A549 (cell line): ENCODE measurements at regions not wholly inside any gene's neighbourhood (a gene's known extent, or its start where the extent isn't known, plus 50 kb on each side); places are given as distances from the start of the nearest gene placed in this dataset.

Experiments used
- ATAC-seq, 2 experiments: fragments of 200-7000 bp in 1 of 2; fragments of >200 bp in 1 of 2; cut with Nextera tagmentation in 1 of 2; cut with Tn5 transposase in 1 of 2; 3 replicates each; pipeline versions ENCODE4 v1.8.0 to v1.9.1; 2018 to 2020; ENCODE audit warnings: mild to moderate bottlenecking in 1 of 2, moderate library complexity in 1 of 2
- CTCF ChIA-PET: fragments of 300-600 bp; sonication (Branson Sonifier 250); formaldehyde crosslinking; extraction: SDS; loops from one replicate; lab custom pipeline; 2021; ENCODE audit warnings: antibody characterized with exemption, inconsistent platforms; lab: Yijun Ruan, JAX
- POLR2A ChIA-PET: fragments of 350-600 bp; formaldehyde crosslinking; extraction: SDS; loops from one replicate; lab custom pipeline; 2021; ENCODE audit warnings: antibody characterized with exemption, inconsistent platforms; lab: Yijun Ruan, JAX
- DNase-seq, 2 experiments: peaks; one replicate each; pipeline versions ENCODE4 v3.0.0 to v3.0.0-alpha.2; 2011 to 2016; ENCODE audit warnings: low read depth in 1 of 2, low spot score in 1 of 2
- FAIRE-seq: peaks from 2 replicates; lab custom pipeline; 2011; peaks lifted over from hg19 to GRCh38; lab: Jason Lieb, UNC
- H3K27ac ChIP-seq, 2 experiments: fragments of >200 bp; sonication (Bioruptor Twin); formaldehyde crosslinking; 3 replicates each; pipeline ENCODE4 v1.5.1; 2016 to 2017
- H3K4me1 ChIP-seq: fragments of >200 bp; sonication (Bioruptor Twin); formaldehyde crosslinking; 3 replicates; pipeline ENCODE4 v1.6.1; 2016
- H3K4me2 ChIP-seq: fragments of >200 bp; sonication (Bioruptor Twin); formaldehyde crosslinking; 3 replicates; pipeline ENCODE4 v1.6.1; 2016
- H3K4me3 ChIP-seq: fragments of >200 bp; sonication (Bioruptor Twin); formaldehyde crosslinking; 3 replicates; pipeline ENCODE4 v1.5.1; 2016
- H3K9me3 ChIP-seq: fragments of >200 bp; sonication (Bioruptor Twin); formaldehyde crosslinking; 3 replicates; pipeline ENCODE4 v1.6.1; 2016
- CBX2 ChIP-seq: fragments of 200-600 bp; sonication (generic); IDR thresholded peaks from 2 replicates; pipeline ENCODE4 v1.6.1; 2016; ENCODE audit warnings: low read depth, mild to moderate bottlenecking, borderline replicate concordance
- CBX8 ChIP-seq: fragments of 200-600 bp; sonication (generic); IDR thresholded peaks from 2 replicates; pipeline ENCODE4 v1.6.1; 2016
- CEBPB ChIP-seq, 2 experiments: fragments of >200 bp in 1 of 2; sonication (Bioruptor Twin) in 1 of 2; formaldehyde crosslinking in 1 of 2; IDR thresholded peaks; 2 replicates each; pipeline ENCODE4 v1.6.1; 2012 to 2016
- CHD4 ChIP-seq: fragments of 200-600 bp; sonication (generic); IDR thresholded peaks from 2 replicates; pipeline ENCODE4 v1.6.1; 2016; ENCODE audit warnings: antibody characterized with exemption, mild to moderate bottlenecking, borderline replicate concordance
- E2F6 ChIP-seq: IDR thresholded peaks from 2 replicates; pipeline ENCODE4 v1.6.1; 2012; ENCODE audit warnings: low read depth, borderline replicate concordance
- EHF ChIP-seq: fragments of 250-450 bp; sonication (Bioruptor Pico); IDR thresholded peaks from 2 replicates; pipeline ENCODE4 v1.5.0; 2020; ENCODE audit warnings: mild to moderate bottlenecking
- EP300 ChIP-seq, 2 experiments: fragments of >200 bp; sonication (Bioruptor Twin); formaldehyde crosslinking; IDR thresholded peaks; 2 replicates in 1 of 2; 3 replicates in 1 of 2; pipeline ENCODE4 v1.6.1; 2016 to 2017
- FOSB ChIP-seq: fragments of 250-450 bp; sonication (Bioruptor Pico); IDR thresholded peaks from 2 replicates; pipeline ENCODE4 v1.5.0; 2020; ENCODE audit warnings: mild to moderate bottlenecking, moderate library complexity
- FOXS1 ChIP-seq: fragments of 250-450 bp; sonication (Bioruptor Pico); IDR thresholded peaks from 2 replicates; pipeline ENCODE4 v1.5.0; 2020; ENCODE audit warnings: mild to moderate bottlenecking, moderate library complexity
- HDAC2 ChIP-seq: fragments of 200-600 bp; sonication (generic); IDR thresholded peaks from 2 replicates; pipeline ENCODE4 v1.6.1; 2016
- HEYL ChIP-seq: fragments of 250-450 bp; sonication (Bioruptor Pico); IDR thresholded peaks from 2 replicates; pipeline ENCODE4 v1.8.0; 2021; ENCODE audit warnings: mild to moderate bottlenecking, moderate library complexity
- HOXB13 ChIP-seq: fragments of 250-450 bp; sonication (Bioruptor Pico); IDR thresholded peaks from 2 replicates; pipeline ENCODE4 v1.5.0; 2020; ENCODE audit warnings: low read depth, mild to moderate bottlenecking, moderate library complexity
- JUN ChIP-seq, 2 experiments: fragments of >200 bp; sonication (Bioruptor Twin); formaldehyde crosslinking; IDR thresholded peaks; 2 replicates in 1 of 2; 3 replicates in 1 of 2; pipeline ENCODE4 v1.6.1; 2016 to 2017
- JUNB ChIP-seq: fragments of >200 bp; sonication (Bioruptor Twin); formaldehyde crosslinking; IDR thresholded peaks from 2 replicates; pipeline ENCODE4 v1.6.1; 2016
- KDM1A ChIP-seq: fragments of 200-600 bp; sonication (generic); IDR thresholded peaks from 2 replicates; pipeline ENCODE4 v1.6.1; 2016; ENCODE audit warnings: low read depth, mild to moderate bottlenecking
- MAZ ChIP-seq: fragments of 150-350 bp; IDR thresholded peaks from 2 replicates; pipeline ENCODE4 v1.6.1; 2014; ENCODE audit warnings: antibody characterized with exemption, low read depth, low read length, borderline replicate concordance
- MYC ChIP-seq: IDR thresholded peaks from 2 replicates; pipeline ENCODE4 v1.6.1; 2012; ENCODE audit warnings: mild to moderate bottlenecking, inconsistent platforms, low read length, improper control_type of control experiment, borderline replicate concordance
- NFE2L2 ChIP-seq: fragments of 150-350 bp; conservative IDR thresholded peaks from 2 replicates; pipeline ENCODE4 v1.6.1; 2014; ENCODE audit warnings: low read length
- NPAS2 ChIP-seq: fragments of 250-450 bp; sonication (Bioruptor Pico); IDR thresholded peaks from 2 replicates; pipeline ENCODE4 v1.8.0; 2022; ENCODE audit warnings: mild to moderate bottlenecking, moderate library complexity, borderline replicate concordance
- PHF8 ChIP-seq: fragments of 200-600 bp; sonication (generic); IDR thresholded peaks from 2 replicates; pipeline ENCODE4 v1.6.1; 2016; ENCODE audit warnings: low read depth, mild to moderate bottlenecking, antibody characterized with exemption, moderate library complexity, borderline replicate concordance
- RARB ChIP-seq: fragments of 250-450 bp; sonication (Bioruptor Pico); IDR thresholded peaks from 2 replicates; pipeline ENCODE4 v1.8.0; 2021; ENCODE audit warnings: mild to moderate bottlenecking, moderate library complexity
- SMC3 ChIP-seq: fragments of >200 bp; sonication (Bioruptor Twin); formaldehyde crosslinking; IDR thresholded peaks from 3 replicates; pipeline ENCODE4 v1.6.1; 2018; ENCODE audit warnings: inconsistent platforms
- SREBF2 ChIP-seq: fragments of 450-650 bp; IDR thresholded peaks from 2 replicates; pipeline ENCODE4 v1.6.1; 2014; ENCODE audit warnings: mild to moderate bottlenecking, moderate library complexity
- TFCP2L1 ChIP-seq: fragments of 250-450 bp; sonication (Bioruptor Pico); IDR thresholded peaks from 2 replicates; pipeline ENCODE4 v1.5.0; 2021; ENCODE audit warnings: mild to moderate bottlenecking
- TP53 ChIP-seq: fragments of 250-450 bp; sonication (Bioruptor Pico); IDR thresholded peaks from 2 replicates; pipeline ENCODE4 v1.5.0; 2021; ENCODE audit warnings: mild to moderate bottlenecking, moderate library complexity
- WGBS: methylation state at CpG from one replicate; pipeline ENCODE4 v1.1.6; 2017; ENCODE audit errors: missing lambda C conversion rate; 5-methylcytosine and 5-hydroxymethylcytosine counted together
- TF ChIP-seq, protein P1 (sequence below): IDR thresholded peaks from 2 replicates; pipeline ENCODE4 v1.6.1; 2012
- TF ChIP-seq, protein P2 (sequence below): fragments of 250-450 bp; sonication (Bioruptor Pico); IDR thresholded peaks from 2 replicates; pipeline ENCODE4 v1.5.0; 2020; ENCODE audit warnings: low read depth, mild to moderate bottlenecking, moderate library complexity

DNA sequence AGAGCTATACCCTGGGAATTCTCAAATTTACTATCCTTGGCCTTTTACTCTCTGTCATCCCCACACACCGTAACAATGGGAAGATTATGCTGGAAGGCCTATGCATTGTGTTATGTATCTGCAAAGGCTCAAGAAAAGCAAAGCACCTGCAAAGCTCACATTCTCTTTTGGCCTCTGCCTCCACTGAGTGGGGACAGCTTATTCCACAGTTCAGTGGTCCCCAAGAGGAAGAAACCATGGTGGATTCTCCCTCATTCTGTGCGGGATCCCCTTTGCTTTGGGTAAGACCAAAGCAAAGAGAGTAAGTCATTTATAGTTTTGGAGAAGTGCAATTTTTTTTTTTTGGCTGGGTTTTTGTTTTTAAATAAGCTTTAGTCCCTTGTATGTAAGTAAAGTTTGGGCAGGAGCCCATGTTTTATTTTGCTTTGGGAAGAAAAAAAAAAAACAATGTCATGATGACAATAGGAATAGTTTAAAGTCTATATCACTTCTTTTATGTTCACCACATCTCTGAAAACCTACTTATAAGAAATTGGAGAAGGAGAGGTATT, 530.6 kb downstream of the FGF9 start:
- FAIRE-seq (no peak), ATAC-seq (no peak), DNase-seq (no peak)
- no peaks in the 10 kb centered on the region for H3K9me3 ChIP-seq
- POLR2A ChIA-PET = no interaction called here
- WGBS = 67% methylated on average over 2 of the region's 2 CpGs
- H3K4me3 ChIP-seq = no peak overlapping the region
- H3K27ac ChIP-seq = no peak overlapping the region
- H3K4me1 ChIP-seq = no peaks in the 10 kb centered on the region
- no peak overlapping the region for H3K4me2 ChIP-seq
- CTCF ChIA-PET = no interaction called here
- TF ChIP-seq NFE2L2 (no peak), PHF8 (no peak), JUN (IDR thresholded peaks at IDR 0.05) (no peak), FOXS1 (CRISPR knock-in tag) (no peak), SMC3 (no peak), EP300 (IDR thresholded peaks at IDR 0.05) (no peak), CEBPB (IDR thresholded peaks at IDR 0.05) (no peak), FOSB (no peak), KDM1A (no peak), CHD4 (no peak), TP53 (CRISPR knock-in tag) (no peak), HEYL (CRISPR knock-in tag) (no peak), EHF (CRISPR knock-in tag) (no peak), SREBF2 (no peak), CBX2 (no peak), MAZ (no peak), HOXB13 (CRISPR knock-in tag) (no peak)
- TF ChIP-seq, protein P1, sequence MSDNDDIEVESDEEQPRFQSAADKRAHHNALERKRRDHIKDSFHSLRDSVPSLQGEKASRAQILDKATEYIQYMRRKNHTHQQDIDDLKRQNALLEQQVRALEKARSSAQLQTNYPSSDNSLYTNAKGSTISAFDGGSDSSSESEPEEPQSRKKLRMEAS = no peak
- TF ChIP-seq, protein P2, sequence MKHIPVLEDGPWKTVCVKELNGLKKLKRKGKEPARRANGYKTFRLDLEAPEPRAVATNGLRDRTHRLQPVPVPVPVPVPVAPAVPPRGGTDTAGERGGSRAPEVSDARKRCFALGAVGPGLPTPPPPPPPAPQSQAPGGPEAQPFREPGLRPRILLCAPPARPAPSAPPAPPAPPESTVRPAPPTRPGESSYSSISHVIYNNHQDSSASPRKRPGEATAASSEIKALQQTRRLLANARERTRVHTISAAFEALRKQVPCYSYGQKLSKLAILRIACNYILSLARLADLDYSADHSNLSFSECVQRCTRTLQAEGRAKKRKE (CRISPR knock-in tag) = no peak

DNA sequence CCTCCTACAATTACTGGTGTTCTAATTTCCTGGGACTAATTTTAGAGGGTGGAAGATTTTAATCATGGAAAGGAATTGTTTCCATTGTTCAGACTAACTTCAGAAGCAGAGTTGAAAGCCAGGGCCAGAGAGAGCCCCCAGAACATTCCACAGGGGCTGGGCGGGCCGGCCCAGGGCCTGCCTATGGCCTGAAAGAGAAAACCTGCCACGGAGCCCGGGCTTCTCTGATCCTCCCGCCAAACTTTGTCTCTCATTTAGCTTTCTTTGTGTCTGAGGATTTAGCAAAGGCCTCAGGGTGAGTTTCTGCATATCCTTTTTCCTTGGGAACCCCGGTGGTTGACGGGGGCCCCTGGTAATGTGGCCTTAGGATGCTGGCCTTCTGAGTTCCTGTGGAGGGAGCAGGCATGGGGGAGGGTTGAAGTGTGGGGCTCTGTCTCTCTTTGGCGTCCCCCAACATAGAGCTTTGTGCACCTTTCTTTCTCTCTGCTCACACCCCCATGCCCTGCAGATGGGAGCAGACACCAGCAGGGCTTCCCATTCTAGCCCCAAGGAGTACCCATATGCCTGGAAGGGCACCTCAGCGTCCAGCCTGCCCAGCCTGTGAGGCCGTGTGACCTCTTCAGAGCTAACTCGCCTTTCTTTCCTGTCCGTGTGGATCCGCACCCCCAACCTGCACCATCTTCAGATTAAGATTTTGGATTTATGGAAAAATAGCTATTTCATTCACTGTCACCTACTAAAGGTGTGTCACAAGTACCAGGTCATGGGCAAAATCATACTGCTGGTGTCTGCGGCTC, 539.5 kb downstream of the FGF9 start:
- no peak for ATAC-seq
- no peak for FAIRE-seq
- Histone ChIP-seq H3K4me3 (no peak overlapping the region), H3K9me3 (no peaks in the 10 kb centered on the region), H3K4me2 (no peak overlapping the region), H3K27ac (no peak overlapping the region), H3K4me1 (no peaks in the 10 kb centered on the region)
- TF ChIP-seq TFCP2L1 (CRISPR knock-in tag) = no peak
- TF ChIP-seq CBX8 = no peak
- TF ChIP-seq NPAS2 (CRISPR knock-in tag) = no peak
- TF ChIP-seq CHD4 = no peak
- no peak for TF ChIP-seq HDAC2
- TF ChIP-seq JUNB = no peak
- no peak for TF ChIP-seq RARB (CRISPR knock-in tag)
- no peak for TF ChIP-seq E2F6
- no peak for TF ChIP-seq MYC
- WGBS = 40% methylated on average over 14 of the region's 14 CpGs
- POLR2A ChIA-PET = no interaction called here
- CTCF ChIA-PET = interaction anchor here (0.6 kb wide), 1 partner anchor 16 kb away, joined by 3 read pairs; no protein-coding TSS in a partner anchor
- no peak for DNase-seq
